Endothelial cell of umbilical vein (primary cell): ENCODE measurements at regions not wholly inside any gene's neighbourhood (a gene's known extent, or its start where the extent isn't known, plus 50 kb on each side); places are given as distances from the start of the nearest gene placed in this dataset.

ENCODE experiments used
- BruUV-seq: library from RNA; stranded (reverse); fragments of 400-500 nt; replicated peaks from 2 replicates; lab custom pipeline; 2021; lab: Mats Ljungman, UMichigan
- CTCF ChIA-PET: fragments of 300-600, 350-600 bp; sonication (Branson Sonifier 250); formaldehyde crosslinking; loops from one replicate; lab custom pipeline; 2021; ENCODE audit warnings: antibody characterized with exemption, inconsistent platforms; lab: Charles Lee
- POLR2A ChIA-PET: fragments of 300-600, 350-600 bp; sonication (Branson Sonifier 250); formaldehyde crosslinking; loops from one replicate; lab custom pipeline; 2021; ENCODE audit warnings: antibody characterized with exemption, inconsistent platforms; lab: Charles Lee
- DNase-seq: peaks from one replicate; pipeline ENCODE4 v3.0.0-alpha.2; 2011; ENCODE audit warnings: low read depth, low spot score
- FAIRE-seq: peaks from 2 replicates; lab custom pipeline; 2011; peaks lifted over from hg19 to GRCh38; lab: Jason Lieb, UNC
- H2AFZ ChIP-seq: 2 replicates; pipeline ENCODE4 v1.6.0; 2012; ENCODE audit warnings: low read depth, low read length, control low read depth, inconsistent platforms
- H3K27ac ChIP-seq: 2 replicates; pipeline ENCODE4 v1.5.1; 2011; ENCODE audit warnings: low read depth, mild to moderate bottlenecking, control low read depth, low read length, moderate library complexity; ENCODE audit not compliant: insufficient read depth
- H3K27me3 ChIP-seq, 2 experiments: 2 replicates each; pipeline versions ENCODE4 v1.6.0 to v1.6.1; 2011; ENCODE audit warnings: low read length in 2 of 2, mixed read lengths in 1 of 2; ENCODE audit not compliant: control insufficient read depth in 2 of 2, insufficient read depth in 2 of 2
- H3K36me3 ChIP-seq, 2 experiments: 2 replicates in 1 of 2; 3 replicates in 1 of 2; pipeline ENCODE4 v1.5.1; 2011; ENCODE audit warnings: low read length in 2 of 2, mild to moderate bottlenecking in 1 of 2, moderate library complexity in 1 of 2; ENCODE audit not compliant: control insufficient read depth in 2 of 2, insufficient read depth in 2 of 2; ENCODE audit errors: extremely low read depth in 1 of 2
- H3K4me1 ChIP-seq: 3 replicates; pipeline ENCODE4 v1.5.1; 2011; ENCODE audit warnings: mild to moderate bottlenecking, low read length; ENCODE audit not compliant: control insufficient read depth, insufficient read depth; ENCODE audit errors: extremely low read depth
- H3K4me2 ChIP-seq: 2 replicates; pipeline ENCODE4 v1.6.1; 2011; ENCODE audit warnings: low read length, control low read depth, mixed read lengths; ENCODE audit not compliant: insufficient read depth
- H3K4me3 ChIP-seq, 3 experiments: fragments of 200-600 bp in 1 of 3; sonication (generic), shearing (Covaris generic) in 1 of 3; replicated peaks in 1 of 3; 2 replicates each; pipeline ENCODE4 v1.5.1; 2011 to 2016; ENCODE audit warnings: control low read depth in 3 of 3, low read length in 3 of 3, mild to moderate bottlenecking in 2 of 3, inconsistent platforms in 1 of 3, low read depth in 1 of 3, moderate library complexity in 1 of 3; ENCODE audit not compliant: insufficient read depth in 1 of 3
- H3K79me2 ChIP-seq: 2 replicates; pipeline ENCODE4 v1.6.0; 2012; ENCODE audit warnings: low read length, inconsistent platforms; ENCODE audit not compliant: control insufficient read depth, insufficient read depth
- H3K9ac ChIP-seq: replicated peaks from 2 replicates; pipeline ENCODE3; 2011; ENCODE audit warnings: low read length, control low read depth; ENCODE audit not compliant: insufficient read depth; ENCODE audit errors: extremely low read depth
- H3K9me1 ChIP-seq: replicated peaks from 3 replicates; pipeline ENCODE4 v1.6.0; 2011; ENCODE audit warnings: mild to moderate bottlenecking, low read length; ENCODE audit not compliant: control insufficient read depth, insufficient read depth; ENCODE audit errors: extremely low read depth
- H3K9me3 ChIP-seq: replicated peaks from 2 replicates; pipeline ENCODE4 v1.5.1; 2012; ENCODE audit warnings: low read length, inconsistent platforms; ENCODE audit not compliant: control insufficient read depth, insufficient read depth
- H4K20me1 ChIP-seq: replicated peaks from 2 replicates; pipeline ENCODE3; 2011; ENCODE audit warnings: mild to moderate bottlenecking, low read length; ENCODE audit not compliant: control insufficient read depth, insufficient read depth; ENCODE audit errors: extremely low read depth
- CTCF ChIP-seq, 2 donors: IDR thresholded peaks; 1 replicate in 1 of 2; 2 replicates in 1 of 2; pipeline ENCODE4 v1.5.1; 2011; ENCODE audit warnings: low read length in 2 of 2, mild to moderate bottlenecking in 2 of 2, moderate library complexity in 2 of 2, control low read depth in 1 of 2, inconsistent platforms in 1 of 2, low read depth in 1 of 2; ENCODE audit not compliant: insufficient read depth in 1 of 2; ENCODE audit errors: extremely low read depth in 1 of 2
- EZH2 ChIP-seq: IDR thresholded peaks from 2 replicates; pipeline ENCODE4 v1.6.1; 2012; ENCODE audit warnings: borderline replicate concordance, low read depth, mild to moderate bottlenecking, moderate library complexity, low read length, inconsistent platforms; ENCODE audit not compliant: severe bottlenecking
- FOS ChIP-seq: IDR thresholded peaks from 2 replicates; pipeline ENCODE4 v1.6.1; 2011; ENCODE audit warnings: mild to moderate bottlenecking, low read length, moderate library complexity, borderline replicate concordance; ENCODE audit not compliant: insufficient read depth
- GATA2 ChIP-seq: IDR thresholded peaks from 2 replicates; pipeline ENCODE4 v1.7.0; 2011; ENCODE audit warnings: low read depth, mild to moderate bottlenecking, moderate library complexity, mixed read lengths, low read length; ENCODE audit not compliant: insufficient read length, insufficient read depth
- JUN ChIP-seq: IDR thresholded peaks from 2 replicates; pipeline ENCODE4 v1.6.1; 2011; ENCODE audit warnings: borderline replicate concordance, low read depth; ENCODE audit not compliant: insufficient read length, insufficient read depth
- MAX ChIP-seq: IDR thresholded peaks from 2 replicates; pipeline ENCODE4 v1.6.1; 2011; ENCODE audit not compliant: insufficient read depth, insufficient read length
- MYC ChIP-seq: IDR thresholded peaks from one replicate; pipeline ENCODE4 v1.6.1; 2011; ENCODE audit warnings: mild to moderate bottlenecking, low read depth, low read length
- POLR2A ChIP-seq: IDR thresholded peaks from 2 replicates; pipeline ENCODE4 v1.6.1; 2012; ENCODE audit warnings: low read depth, mild to moderate bottlenecking, control low read depth, low read length
- POLR2AphosphoS5 ChIP-seq: IDR thresholded peaks from 2 replicates; pipeline ENCODE4 v1.6.1; 2012; ENCODE audit warnings: low read depth, mild to moderate bottlenecking, control low read depth, low read length, moderate library complexity; ENCODE audit not compliant: insufficient read depth
- dilution Hi-C: fragments of 300-500 bp; cut with MboI; formaldehyde crosslinking; loops from one replicate; pipeline ENCODE4 v1.15.0; 2019; ENCODE audit warnings: low sequenced_read_pairs; ENCODE audit not compliant: extremely low pct_ligation_motif_present
- intact Hi-C: fragments of 100-400 bp; cut with micrococcal nuclease; formaldehyde crosslinking; loops from one replicate; pipeline ENCODE4 v1.10.0; 2022

GRCh38 chr14:29355331-29355730 is 572.3 kb downstream of the PRKD1 start:
- Histone ChIP-seq H3K4me2 (no peak overlapping the region), H3K4me1 (no peaks in the 10 kb centered on the region), H3K4me3 (no peak overlapping the region), H3K79me2 (no peaks in the 10 kb centered on the region), H4K20me1 (no peaks in the 10 kb centered on the region), H3K27ac (no peak overlapping the region), H3K9me3 (no peaks in the 10 kb centered on the region), H3K9ac (no peak overlapping the region), H2AFZ (no peak overlapping the region), H3K9me1 (no peaks in the 10 kb centered on the region), H3K27me3 (no peaks in the 10 kb centered on the region), H3K36me3 (no peaks in the 10 kb centered on the region)
- no TSS peak for BruUV-seq
- DNase-seq (no peak), FAIRE-seq (no peak)
- POLR2A ChIA-PET = no interaction called here
- TF ChIP-seq JUN (no peak), POLR2AphosphoS5 (no peak), EZH2 (no peak), POLR2A (no peak), MAX (no peak), GATA2 (no peak), FOS (no peak), CTCF (IDR thresholded peaks at IDR 0.05; ENCODE audit: extremely low read depth in 1 of 2, insufficient read depth in 1 of 2, low read depth in 1 of 2, low read length in 2 of 2) (no peak), MYC (no peak)
- dilution Hi-C loops = no loop called here
- intact Hi-C loops = no loop called here
- CTCF ChIA-PET = interaction anchor here (0.6 to 1.9 kb wide), 5 partner anchors 8 to 364 kb away, joined by 3 to 6 read pairs (median 3); no protein-coding TSS in a partner anchor
